B cell (primary cell): ENCODE measurements at regions not wholly inside any gene's neighbourhood (a gene's known extent, or its start where the extent isn't known, plus 50 kb on each side); places are given as distances from the start of the nearest gene placed in this dataset.

Experiments used
- EZH2 ChIP-seq: IDR thresholded peaks from 2 replicates; pipeline ENCODE4 v1.6.1; 2012; ENCODE audit warnings: borderline replicate concordance, low read depth, mild to moderate bottlenecking, moderate library complexity, low read length; ENCODE audit not compliant: insufficient read depth, poor library complexity, severe bottlenecking
- TF ChIP-seq, protein P1 (sequence below): fragments of 200-600 bp; IDR thresholded peaks from one replicate; pipeline ENCODE4 v1.8.0; 2022; ENCODE audit warnings: antibody characterized with exemption, mild to moderate bottlenecking

DNA sequence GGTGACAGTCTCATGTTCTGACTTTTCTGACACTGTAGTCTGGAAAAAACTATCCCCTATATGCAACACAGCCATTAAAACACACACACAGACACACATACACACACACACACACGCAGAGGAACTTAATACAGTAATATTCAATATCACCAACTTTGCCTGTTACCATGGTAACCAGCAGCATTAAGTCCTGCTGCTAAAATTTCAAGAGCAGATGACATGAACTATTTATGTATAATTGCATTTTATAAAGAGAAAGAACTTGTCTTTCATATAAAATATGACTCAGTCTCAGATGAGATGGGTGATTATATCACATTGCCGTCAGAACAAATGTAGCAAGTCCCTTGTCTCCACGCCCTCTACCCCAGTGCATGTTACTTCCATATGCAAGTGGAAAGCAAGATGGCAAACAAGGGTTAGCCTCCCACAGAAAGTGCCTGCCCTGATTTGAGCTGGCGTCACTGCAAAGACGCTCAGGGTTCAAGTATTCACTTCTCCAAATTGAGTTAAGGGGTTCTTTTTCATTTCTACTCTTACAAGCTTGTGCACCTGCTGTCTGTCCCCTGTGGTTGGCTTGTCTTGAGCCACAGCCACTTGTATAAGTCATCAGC is 576.8 kb downstream of the UQCRFS1 start:
- TF ChIP-seq, protein P1, sequence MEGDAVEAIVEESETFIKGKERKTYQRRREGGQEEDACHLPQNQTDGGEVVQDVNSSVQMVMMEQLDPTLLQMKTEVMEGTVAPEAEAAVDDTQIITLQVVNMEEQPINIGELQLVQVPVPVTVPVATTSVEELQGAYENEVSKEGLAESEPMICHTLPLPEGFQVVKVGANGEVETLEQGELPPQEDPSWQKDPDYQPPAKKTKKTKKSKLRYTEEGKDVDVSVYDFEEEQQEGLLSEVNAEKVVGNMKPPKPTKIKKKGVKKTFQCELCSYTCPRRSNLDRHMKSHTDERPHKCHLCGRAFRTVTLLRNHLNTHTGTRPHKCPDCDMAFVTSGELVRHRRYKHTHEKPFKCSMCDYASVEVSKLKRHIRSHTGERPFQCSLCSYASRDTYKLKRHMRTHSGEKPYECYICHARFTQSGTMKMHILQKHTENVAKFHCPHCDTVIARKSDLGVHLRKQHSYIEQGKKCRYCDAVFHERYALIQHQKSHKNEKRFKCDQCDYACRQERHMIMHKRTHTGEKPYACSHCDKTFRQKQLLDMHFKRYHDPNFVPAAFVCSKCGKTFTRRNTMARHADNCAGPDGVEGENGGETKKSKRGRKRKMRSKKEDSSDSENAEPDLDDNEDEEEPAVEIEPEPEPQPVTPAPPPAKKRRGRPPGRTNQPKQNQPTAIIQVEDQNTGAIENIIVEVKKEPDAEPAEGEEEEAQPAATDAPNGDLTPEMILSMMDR = no peak
- no peak for TF ChIP-seq EZH2
